ENCODE measurements at regions not wholly inside any gene's neighbourhood (a gene's known extent, or its start where the extent isn't known, plus 50 kb on each side); places are given as distances from the start of the nearest gene placed in this dataset.
"Not testable (repeated sequence)": the region's sequence is repeated elsewhere in the genome, so short reads cannot be mapped to it uniquely, and the experiment has no call there.

- no peak for TF ChIP-seq CTCF (IDR thresholded peaks at IDR 0.05; ENCODE audit: unreplicated experiment)
- Mint-ChIP-seq H3K9me3 (ENCODE audit: low read depth) (peaks cover 9% of the 10 kb centered on the region), H3K4me1 (ENCODE audit: low read depth) (peaks cover 41% of the 10 kb centered on the region), H3K36me3 (ENCODE audit: insufficient read depth) (peaks cover 4% of the 10 kb centered on the region), H3K27me3 (no peaks in the 10 kb centered on the region), H3K27ac (peak overlapping the region; percentile 96), H3K4me3 (ENCODE audit: low read depth) (no peak overlapping the region)
- DNase-seq (ENCODE audit: low spot score, unreplicated experiment) = no peak
Measured at GRCh38 chr16:10322723-10323527, 62.9 kb upstream of the ATF7IP2 start.

- H3K4me1 Mint-ChIP-seq (ENCODE audit: low read depth) = peaks cover 36% of the 10 kb centered on the region
- no peak overlapping the region for H3K4me3 Mint-ChIP-seq (ENCODE audit: low read depth)
- H3K9me3 Mint-ChIP-seq (ENCODE audit: low read depth) = peaks cover 9% of the 10 kb centered on the region
- TF ChIP-seq CTCF (IDR thresholded peaks at IDR 0.05; ENCODE audit: unreplicated experiment) = no peak
- H3K27ac Mint-ChIP-seq = peak overlapping the region; percentile 96
- peaks cover 5% of the 10 kb centered on the region for H3K36me3 Mint-ChIP-seq (ENCODE audit: insufficient read depth)
- H3K27me3 Mint-ChIP-seq = no peaks in the 10 kb centered on the region
- DNase-seq (ENCODE audit: low spot score, unreplicated experiment) = no peak
Measured at GRCh38 chr16:10323528-10323869, 62.4 kb upstream of the ATF7IP2 start.

- no peak for TF ChIP-seq CTCF (IDR thresholded peaks at IDR 0.05; ENCODE audit: unreplicated experiment)
- Mint-ChIP-seq H3K27ac (peak overlapping the region; percentile 72), H3K36me3 (ENCODE audit: insufficient read depth) (peaks cover 5% of the 10 kb centered on the region), H3K27me3 (no peaks in the 10 kb centered on the region), H3K9me3 (ENCODE audit: low read depth) (peaks cover 9% of the 10 kb centered on the region), H3K4me3 (ENCODE audit: low read depth) (no peak overlapping the region), H3K4me1 (ENCODE audit: low read depth) (peaks cover 29% of the 10 kb centered on the region)
- DNase-seq (ENCODE audit: low spot score, unreplicated experiment) = no peak
Measured at GRCh38 chr16:10324210-10324609, 61.7 kb upstream of the ATF7IP2 start.

GRCh38 chr16:10325783-10326543 lies 59.9 kb upstream of the ATF7IP2 start:
- Mint-ChIP-seq H3K4me1 (ENCODE audit: low read depth) (peaks cover 27% of the 10 kb centered on the region), H3K9me3 (ENCODE audit: low read depth) (peaks cover 9% of the 10 kb centered on the region), H3K36me3 (ENCODE audit: insufficient read depth) (peaks cover 5% of the 10 kb centered on the region), H3K27me3 (no peaks in the 10 kb centered on the region), H3K27ac (peak overlapping the region; percentile 80), H3K4me3 (ENCODE audit: low read depth) (no peak overlapping the region)
- no peak for TF ChIP-seq CTCF (IDR thresholded peaks at IDR 0.05; ENCODE audit: unreplicated experiment)
- no peak for DNase-seq (ENCODE audit: low spot score, unreplicated experiment)

GRCh38 chr16:10326647-10327046 lies 59.2 kb upstream of the ATF7IP2 start:
- Mint-ChIP-seq H3K4me3 (ENCODE audit: low read depth) (no peak overlapping the region), H3K9me3 (ENCODE audit: low read depth) (peaks cover 9% of the 10 kb centered on the region), H3K27ac (no peak overlapping the region), H3K36me3 (ENCODE audit: insufficient read depth) (peaks cover 5% of the 10 kb centered on the region), H3K27me3 (no peaks in the 10 kb centered on the region), H3K4me1 (ENCODE audit: low read depth) (peaks cover 27% of the 10 kb centered on the region)
- DNase-seq (ENCODE audit: low spot score, unreplicated experiment) = no peak
- no peak for TF ChIP-seq CTCF (IDR thresholded peaks at IDR 0.05; ENCODE audit: unreplicated experiment)

- not testable (repeated sequence) for H3K27me3 Mint-ChIP-seq; DNase-seq (ENCODE audit: low spot score, unreplicated experiment); H3K4me3 Mint-ChIP-seq (ENCODE audit: low read depth); H3K27ac Mint-ChIP-seq; H3K36me3 Mint-ChIP-seq (ENCODE audit: insufficient read depth); H3K9me3 Mint-ChIP-seq (ENCODE audit: low read depth)
- H3K4me1 Mint-ChIP-seq (ENCODE audit: low read depth) = peaks cover 29% of the 10 kb centered on the region
Measured at GRCh38 chr16:10328291-10328690, 57.6 kb upstream of the ATF7IP2 start.
